HG03457 (cell line): ENCODE measurements at regions not wholly inside any gene's neighbourhood (a gene's known extent, or its start where the extent isn't known, plus 50 kb on each side); places are given as distances from the start of the nearest gene placed in this dataset.

Experiments used
- ATAC-seq: cut with Tn5 transposase; IDR thresholded peaks from one replicate; pipeline ENCODE4 v1.9.1; 2021; ENCODE audit warnings: moderate number of reproducible peaks; ENCODE audit not compliant: unreplicated experiment

DNA sequence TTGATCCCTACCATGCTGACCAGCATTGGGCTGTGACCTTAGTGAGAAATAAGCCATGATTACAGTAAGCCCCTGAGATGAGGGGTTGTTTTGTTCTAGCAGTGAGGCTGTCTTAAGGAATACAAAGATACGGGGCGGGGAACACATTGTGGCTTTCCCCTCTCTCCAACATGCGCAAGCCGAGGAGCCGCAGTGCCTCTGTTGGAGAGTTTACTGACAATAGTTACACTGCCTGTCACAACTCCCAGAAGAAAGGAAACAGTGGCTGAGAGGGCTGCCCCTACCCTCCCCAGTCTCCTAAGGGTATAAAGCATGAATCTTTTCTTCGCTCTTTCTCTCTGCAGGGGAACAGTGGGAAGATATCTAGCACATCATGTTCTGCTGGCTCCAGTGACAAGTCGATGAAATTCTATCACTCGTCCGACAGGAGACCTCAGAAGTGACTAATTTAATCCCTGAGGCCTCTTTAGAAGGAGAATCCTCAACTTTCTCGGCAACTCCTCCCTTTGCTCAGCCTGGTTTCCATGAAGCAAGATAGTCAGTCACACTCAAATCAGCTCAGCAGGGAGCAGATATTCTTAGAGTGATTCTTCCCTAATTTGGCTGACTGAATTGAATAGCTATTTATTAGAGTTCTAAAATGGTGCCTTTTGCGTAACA lies 409.0 kb upstream of the PROK2 start:
- ATAC-seq, result no peak

DNA sequence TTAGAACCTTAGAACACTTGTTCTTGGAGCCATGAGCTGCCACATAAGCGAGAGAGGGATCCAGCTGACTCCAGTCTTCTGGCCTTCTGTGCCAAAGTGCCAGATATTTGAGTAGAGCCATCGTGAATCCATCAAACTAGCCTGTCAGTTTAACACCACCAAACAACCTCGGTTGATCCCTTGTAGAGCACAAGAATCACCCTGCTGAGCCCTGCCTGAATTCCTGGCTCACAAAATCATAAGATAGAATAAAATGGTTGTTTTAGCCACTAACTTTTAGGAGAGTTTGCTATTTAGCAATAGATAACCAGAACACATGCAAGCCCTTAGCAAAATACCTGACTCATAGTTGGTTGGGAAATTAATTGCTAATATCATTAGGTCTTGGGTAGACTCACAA lies 407.6 kb upstream of the PROK2 start:
- ATAC-seq, result no peak

DNA sequence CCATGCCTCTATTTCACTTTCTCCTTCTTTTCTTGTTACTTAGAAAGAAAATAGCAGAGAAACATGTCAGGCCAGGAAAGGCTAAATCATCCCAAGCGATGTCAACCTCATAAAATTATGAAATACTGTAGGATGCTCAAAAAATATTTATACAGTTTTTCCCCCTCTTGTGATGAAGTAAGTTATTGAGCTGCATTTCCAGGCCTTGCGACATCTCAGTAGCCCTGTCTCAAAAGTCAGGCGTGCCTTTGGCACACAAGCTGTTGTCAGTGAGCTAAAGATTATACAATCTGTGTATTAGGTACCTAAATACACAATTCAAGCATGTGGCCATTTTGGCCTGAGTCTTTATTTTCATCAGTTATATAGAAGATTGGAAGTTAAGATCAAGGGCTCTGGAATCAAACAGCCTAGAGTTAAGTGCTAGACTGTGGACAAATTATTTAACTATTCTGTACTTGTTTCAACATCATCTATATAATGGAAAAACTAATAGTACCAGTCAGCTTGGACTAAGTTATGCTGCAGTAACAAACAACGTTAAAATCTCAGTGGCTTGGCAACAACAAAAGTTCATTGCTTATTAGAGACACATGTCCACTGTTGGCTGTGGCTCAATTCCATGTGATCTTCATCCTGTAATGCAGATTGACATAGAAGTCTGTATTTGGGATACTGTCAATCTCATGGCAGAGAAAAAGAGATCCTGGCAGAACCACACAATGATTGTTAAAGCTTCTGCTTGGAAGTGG lies 406.4 kb upstream of the PROK2 start:
- no peak for ATAC-seq

DNA sequence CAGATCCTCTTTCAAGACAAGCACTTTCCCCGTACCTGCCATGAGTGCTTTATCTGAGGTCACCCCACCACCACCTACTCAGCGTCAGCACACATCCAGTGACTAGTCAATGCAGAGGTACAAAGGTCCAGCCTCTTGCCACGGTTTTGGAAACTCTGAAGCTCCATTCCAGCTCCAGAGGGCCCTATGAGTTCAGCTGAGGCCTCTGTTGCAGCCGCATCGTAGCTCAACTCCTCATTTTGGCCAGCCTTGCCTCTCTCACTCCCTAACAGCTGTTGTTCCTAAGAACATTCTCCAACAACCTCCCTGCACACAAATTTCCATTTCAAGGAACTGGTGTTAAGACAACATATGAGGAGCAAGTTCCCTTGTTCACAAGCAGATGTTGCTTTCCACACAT lies 405.1 kb upstream of the PROK2 start:
- ATAC-seq, result no peak

DNA sequence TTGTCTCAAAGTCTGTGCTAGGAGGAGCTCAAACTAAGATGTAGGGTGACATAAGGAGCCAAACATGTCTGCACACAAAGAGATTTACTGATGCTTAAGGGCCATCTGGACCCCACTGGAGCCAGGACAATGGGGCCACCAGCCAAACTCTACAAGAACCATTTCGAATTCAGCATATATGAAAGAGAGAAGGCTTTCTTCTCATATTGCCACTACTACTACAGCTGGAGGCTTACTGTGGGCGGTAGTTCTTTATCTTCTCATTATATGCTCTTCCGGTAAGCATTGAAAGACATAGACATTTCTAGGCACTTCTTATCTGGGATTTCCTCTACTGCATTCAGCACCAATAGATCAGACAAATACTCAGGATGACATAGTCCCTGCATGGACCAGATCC lies 404.4 kb upstream of the PROK2 start:
- ATAC-seq, result no peak

DNA sequence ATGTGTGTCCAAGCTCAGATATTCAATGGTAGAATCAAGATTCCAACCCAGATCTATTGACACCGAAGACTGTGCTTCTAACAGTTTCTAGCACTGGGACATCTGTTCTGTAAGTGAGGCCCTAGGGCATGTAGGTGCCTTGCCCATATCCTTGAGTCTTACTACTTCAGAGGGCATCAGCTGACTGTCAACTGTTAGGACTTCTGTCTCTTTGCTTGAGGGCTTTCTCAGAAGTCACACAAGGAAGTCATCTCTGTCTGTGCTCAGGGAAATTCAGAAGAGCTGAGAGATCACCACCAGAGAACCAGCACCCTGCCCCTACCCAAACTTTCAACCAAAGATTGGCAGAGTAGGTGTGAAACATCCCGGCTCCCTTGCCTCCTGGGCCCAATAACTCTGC lies 403.6 kb upstream of the PROK2 start:
- no peak for ATAC-seq

DNA sequence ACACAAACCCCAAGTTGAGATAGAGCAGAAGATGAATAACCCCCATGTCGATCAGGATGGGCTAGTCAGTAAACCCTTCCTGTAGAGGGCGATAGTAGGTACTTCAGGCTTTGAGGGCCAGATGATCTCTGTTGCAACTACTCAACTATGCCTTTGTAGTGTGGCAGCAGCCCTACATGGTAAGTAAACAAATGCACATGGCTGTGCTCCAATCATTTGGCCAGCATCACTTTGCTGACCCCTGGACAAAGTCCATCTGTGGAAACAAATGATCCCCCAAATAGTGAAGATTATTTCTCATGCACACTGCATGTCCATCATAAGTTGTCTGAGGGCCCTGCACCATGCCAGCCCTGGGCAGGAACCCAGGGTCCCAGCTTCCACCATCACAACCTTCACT lies 402.2 kb upstream of the PROK2 start:
- ATAC-seq, result no peak

DNA sequence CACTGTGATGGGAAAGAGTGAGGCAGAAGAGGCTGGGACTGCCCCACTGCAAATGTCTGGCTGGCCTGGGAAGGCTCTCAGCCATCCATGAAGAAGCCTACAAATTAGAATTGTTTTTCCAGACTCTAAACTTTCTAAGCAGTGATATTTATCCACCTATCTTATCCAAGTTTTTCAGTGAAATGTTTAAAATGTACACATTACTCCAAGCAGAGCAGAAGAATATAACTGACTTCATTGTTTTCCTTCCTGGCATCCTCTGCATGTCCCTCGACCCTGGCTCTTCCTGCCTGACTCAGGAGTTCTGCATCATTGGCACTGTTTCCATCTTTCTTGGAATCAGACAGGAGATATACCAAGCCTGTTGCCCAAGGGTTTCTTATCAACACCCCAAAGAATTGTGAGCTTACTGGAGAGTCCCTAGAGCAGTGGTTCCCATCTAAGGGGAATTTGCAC lies 401.5 kb upstream of the PROK2 start:
- ATAC-seq, result no peak

DNA sequence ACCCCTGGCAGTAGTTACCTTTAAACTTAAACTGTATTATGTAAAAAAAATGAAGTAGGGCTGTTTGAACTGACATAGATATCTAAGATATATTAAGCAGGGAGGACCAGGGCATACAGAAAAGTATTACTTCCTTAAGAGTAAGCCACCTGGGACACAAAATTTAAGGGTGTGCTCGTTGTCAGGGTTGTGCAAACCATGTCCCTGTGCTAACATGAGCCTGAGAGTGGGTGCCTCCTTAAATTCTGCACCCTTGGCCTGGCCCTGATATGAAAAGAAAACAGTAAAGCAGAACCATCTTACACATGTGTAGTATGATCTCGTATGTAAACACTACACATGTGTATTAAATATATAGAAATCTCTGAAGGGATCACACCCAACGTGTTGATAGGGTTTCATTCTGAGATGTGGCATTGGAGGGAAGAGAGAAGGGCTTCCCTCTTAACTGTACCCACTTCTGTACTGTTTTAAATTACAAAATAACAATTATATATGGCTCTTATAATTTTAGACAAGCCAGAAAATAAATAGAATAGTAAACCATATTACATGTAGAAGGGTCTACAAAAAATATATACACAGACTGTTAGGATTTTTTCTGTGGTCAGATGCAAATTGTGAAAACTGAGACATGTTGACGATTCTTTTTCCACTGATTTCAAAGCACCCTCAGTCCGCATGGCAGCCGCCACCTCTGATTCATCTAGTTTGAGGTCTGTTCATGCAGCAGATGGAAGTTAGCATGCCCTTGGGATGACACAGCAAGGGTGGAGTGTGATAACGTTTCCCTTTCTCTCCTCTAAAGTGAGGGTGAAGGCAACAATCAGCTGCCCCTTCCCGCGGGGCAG lies 400.8 kb upstream of the PROK2 start:
- ATAC-seq, result no peak

DNA sequence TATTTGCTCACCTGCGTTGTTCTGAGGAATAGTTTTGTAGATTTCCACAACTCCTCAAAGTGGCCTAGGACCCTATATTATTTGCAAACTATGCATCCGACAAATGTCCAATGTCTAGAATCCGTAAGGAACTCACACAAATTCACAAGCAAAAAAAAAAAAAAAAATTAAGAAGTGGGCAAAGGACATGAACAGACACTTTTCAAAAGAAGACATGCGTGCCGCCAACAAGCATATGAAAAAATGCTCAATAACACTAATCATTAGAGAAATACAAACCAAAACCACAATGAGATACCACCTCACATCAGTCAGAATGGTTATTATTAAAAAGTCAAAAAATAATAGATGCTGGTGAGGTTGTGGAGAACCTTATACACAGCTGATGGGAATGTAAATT lies 398.5 kb upstream of the PROK2 start:
- no peak for ATAC-seq

DNA sequence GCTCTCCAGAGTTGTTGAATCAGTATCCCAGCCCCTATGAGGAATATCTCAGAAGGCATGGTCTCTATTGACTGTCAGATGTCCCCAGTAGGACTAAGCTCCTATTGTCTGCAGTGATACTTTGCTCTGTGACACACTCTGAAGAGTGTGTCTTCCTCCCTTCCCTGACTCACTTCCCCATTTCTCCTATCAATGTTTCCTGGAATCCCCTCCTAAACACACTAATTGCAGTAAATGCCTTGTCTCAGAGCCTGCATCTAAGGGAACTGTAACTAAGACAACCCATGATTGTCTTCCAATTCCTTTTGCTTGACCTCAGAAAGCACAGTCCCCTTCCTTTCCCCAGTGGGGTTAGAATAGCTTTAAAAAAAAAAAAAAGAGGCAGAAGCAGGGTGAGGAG lies 397.3 kb upstream of the PROK2 start:
- no peak for ATAC-seq

DNA sequence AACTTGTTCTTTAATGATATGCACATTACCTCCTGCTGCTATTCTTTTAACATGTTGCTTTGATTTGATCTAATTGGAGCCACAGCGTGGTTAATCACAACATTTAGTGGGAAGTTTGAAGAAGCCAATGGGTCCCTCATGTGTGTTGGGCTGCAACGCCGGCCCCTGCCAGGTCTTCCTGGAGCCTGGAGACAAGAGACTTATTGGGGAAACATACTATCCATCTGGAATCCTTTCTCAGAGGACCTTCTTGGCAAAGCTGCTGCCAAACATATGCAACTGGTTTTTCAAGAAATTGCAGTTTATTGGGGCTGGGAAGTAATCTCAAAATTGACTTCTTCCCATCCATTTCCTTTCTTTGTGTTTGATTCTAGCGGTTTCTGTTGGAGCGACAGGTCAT lies 396.3 kb upstream of the PROK2 start:
- no peak for ATAC-seq

DNA sequence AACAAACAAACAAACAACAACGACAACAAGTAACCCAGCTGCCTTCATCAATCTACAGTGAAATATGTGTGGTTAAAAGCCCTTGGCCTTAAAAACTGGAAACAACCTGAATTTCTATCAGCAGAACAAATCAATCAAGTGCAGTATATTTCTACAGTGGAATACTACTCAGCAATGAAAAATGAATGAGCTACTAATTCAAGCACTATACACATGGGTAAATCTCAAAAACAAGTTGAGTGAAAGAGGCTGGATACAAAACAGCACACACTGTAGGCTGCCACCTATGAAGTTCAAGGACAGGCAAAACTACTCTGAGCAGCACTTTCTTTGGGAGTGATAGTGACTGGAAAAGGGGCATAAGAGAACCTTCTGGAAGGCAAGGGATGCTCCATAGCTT lies 395.5 kb upstream of the PROK2 start:
- ATAC-seq, result no peak

DNA sequence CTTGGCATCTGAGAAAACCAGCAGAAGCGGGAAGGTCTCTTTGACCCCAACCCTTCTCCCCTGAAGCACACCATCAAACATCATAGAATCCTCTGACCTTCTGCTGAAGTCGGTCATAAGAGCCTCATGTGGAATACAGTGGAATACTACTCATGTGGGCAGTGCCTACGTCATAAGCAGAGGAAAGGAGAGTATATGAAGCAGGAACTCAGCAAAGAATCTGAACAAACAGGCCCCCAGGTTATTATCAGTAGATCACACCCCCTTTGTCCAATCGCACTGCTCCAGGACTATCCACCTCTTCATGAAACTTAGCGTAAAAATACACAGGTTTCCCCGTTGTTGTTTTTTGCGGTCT lies 394.1 kb upstream of the PROK2 start:
- no peak for ATAC-seq

DNA sequence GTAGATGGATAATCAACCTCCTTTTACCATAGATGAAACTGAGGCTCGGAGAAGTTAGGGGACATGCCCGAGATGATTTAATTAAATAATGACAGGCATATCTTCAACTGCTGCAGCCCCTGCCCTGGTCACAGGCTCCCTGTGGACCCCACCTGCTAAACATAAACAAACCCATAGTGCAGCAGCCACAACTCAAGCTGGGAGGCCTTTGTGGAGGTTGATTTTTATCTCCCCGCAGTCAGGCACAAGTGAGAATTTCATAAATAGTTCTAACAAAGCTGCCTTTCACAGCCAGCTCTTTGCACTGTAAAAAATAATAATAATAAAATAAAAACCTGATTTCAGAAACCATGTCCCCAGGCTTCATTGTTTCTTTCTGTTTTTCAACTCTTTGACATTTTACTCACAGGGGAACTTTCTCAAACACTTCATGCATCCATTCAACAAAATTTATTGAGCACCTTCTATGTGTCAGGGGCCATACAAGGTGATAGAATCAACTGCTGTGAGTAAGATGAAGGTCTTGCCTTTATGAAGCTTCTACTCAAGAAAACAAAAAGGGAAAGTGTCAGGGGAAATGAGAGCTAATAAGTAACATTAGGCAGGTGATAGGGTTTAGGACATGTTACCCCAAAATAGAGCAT lies 393.6 kb upstream of the PROK2 start:
- no peak for ATAC-seq

DNA sequence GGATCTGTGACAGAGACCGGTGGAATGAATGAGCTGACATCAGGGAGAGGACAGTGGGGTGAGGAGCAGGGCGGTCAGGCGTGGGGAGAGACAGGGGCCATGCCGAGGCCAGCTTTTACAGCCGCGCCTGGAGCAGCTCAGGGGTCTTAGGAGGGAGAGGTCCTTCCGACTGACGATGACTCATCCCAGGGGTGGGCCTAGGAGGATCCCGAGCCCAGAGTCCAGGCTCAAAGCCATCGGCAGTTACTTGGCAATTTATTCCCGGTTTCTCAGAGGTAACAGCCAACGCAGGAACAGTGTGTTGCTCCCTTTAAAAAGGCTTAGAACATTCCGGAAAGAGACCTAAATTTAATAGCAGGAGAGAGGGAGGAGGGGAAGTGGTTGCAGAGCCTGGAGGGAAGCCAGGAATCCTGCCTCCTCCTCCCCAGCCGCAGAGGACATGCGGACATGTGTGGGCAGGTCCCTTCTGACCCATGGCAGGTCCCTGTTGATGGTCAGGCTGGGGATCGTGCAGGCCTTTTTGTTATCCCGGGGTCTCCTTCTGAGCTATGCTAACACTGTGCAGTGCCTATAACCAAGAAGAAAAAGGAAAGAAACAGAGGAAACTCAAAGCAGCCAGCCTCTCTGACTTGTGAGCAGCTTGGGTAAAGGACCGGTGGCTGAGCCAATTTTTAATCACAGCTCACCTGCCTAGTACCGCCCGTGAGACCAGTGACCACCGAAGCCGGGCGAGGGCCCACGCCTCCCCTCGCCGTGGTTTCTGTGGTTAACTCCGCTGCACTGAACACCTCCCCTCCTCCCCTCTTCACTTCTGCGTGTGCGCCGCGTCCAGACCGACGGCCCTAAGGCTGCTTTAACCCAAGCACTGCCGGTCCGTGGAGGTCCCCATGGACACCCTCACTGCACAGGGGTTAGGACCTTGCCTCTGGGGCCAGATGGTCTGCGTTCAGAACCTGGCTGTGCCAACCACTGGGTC lies 392.4 kb upstream of the PROK2 start:
- no peak for ATAC-seq

DNA sequence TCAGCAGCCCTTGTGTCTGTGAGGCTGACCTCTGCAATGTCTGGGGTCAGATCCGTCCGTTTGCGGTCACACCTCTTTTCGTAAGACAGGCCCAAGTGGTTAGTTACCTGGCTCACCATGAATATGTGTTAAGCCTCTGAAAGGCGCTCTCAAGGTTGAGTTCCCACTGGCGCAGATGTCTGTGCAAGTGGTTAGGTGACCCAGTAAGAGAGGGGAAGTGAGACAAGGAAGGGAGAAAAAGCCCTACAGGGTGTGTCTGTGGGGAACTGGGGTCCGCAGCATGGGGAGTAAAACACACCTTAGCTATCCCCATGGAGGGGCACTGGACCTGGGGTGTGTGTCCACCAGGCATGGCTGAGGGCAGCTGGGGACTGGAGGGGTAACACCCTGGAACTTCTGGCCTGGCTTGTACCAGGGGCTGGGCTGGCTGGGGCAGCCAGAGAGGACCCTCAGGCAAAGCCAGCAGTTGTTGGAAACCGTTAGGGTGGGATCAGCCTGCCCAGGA lies 391.6 kb upstream of the PROK2 start:
- ATAC-seq, result peak; percentile 90

DNA sequence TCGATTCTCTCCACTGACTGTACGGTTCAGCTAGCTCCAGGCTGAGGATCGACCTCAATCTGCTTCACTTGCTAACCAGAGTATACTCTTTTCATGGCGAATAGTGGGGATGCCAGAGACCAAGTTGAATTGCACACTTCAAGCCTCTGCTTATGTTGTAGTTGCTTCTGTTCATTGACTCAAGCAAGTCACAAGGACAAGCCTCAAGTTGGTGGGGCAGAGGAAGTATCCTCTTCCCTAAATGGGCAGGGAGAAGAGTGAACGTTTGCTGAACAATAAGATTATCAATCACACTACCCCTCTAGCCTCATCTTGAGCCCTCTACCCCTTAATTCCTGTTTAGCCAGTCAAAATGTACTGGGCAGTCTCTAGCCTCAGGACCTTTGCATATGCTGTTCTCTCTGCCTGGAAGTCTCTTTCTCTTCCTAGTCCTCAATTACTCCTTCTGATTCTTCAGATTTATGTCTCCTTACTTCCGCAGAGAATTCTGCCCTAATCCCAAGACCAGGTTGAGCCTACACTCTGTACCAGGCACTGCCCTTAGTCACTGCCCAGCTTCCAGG lies 390.4 kb upstream of the PROK2 start:
- ATAC-seq, result no peak

DNA sequence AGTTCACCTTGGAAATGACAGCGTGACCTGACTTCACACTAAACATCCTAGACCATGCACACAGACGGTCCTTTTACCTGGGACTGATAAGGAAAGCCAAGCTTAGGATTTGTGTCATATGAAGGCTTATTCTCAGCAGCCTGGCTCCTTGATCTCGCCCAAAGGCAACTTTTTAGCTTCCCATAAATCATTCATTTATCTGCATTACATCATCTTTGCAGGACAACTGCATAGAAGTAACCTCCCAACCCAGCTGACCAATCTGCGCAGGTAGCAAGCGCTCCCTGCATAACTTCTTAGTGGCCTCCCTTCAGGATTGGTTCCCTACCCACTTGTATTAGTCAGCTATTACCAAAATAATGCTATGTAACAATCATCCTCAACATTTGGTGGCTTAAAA lies 389.9 kb upstream of the PROK2 start:
- ATAC-seq, result no peak

DNA sequence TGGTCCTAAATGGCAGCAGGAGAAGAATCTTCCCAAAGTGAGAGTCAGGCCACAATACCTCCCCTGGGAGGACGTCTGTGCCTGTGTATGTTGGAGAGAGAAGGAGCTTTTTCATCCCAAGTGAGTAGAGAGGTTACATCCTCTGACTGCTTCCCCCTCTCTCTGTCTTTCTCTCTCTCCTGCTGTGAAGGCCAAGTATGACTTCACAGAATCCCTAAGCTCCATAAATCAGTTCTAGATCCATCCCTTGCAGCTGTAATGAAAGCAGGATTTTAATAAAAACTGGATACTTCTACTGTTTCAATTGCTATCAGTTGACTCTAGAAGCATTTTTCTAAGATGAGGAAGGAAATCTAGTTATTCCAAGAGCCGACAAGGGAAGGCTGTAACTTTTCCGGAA lies 389.1 kb upstream of the PROK2 start:
- ATAC-seq, result no peak
